Fibroblast of skin of back (primary cell): ENCODE measurements at regions not wholly inside any gene's neighbourhood (a gene's known extent, or its start where the extent isn't known, plus 50 kb on each side); places are given as distances from the start of the nearest gene placed in this dataset.
A peak's percentile ranks its signal among the peaks of the same experiment; 100 is the strongest.
"Not testable (repeated sequence)": the region's sequence is repeated elsewhere in the genome, so short reads cannot be mapped to it uniquely, and the experiment has no call there.

ENCODE experiments used
- DNase-seq: peaks from one replicate; pipeline ENCODE4 v3.0.0-alpha.2; 2013

DNA sequence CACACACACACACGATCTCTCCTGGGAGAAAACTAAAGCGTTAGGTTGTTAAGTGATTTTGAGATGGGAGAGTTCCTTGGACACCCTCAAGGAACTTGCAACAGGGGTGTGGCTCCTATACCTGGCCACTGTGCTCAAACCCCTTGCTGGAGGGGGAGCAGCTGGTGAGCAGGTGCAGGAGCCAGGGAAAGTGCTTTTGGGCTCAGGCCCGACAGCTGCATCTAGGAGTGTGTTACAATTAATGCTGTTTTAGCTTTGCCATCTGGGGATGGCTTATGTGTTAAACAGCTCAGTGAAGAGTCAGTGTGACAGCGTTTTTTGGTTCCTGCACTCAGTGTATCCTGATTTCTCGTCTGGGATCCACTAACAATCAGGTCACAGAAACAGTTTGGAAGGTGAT, 510.8 kb downstream of the TRIB2 start:
- no peak for DNase-seq

- peak; percentile 6 for DNase-seq
Measured at GRCh38 chr2:13230221-13230620, 513.5 kb downstream of the TRIB2 start.

GRCh38 chr2:13240061-13240460, 523.3 kb downstream of the TRIB2 start:
- DNase-seq, result no peak

DNA sequence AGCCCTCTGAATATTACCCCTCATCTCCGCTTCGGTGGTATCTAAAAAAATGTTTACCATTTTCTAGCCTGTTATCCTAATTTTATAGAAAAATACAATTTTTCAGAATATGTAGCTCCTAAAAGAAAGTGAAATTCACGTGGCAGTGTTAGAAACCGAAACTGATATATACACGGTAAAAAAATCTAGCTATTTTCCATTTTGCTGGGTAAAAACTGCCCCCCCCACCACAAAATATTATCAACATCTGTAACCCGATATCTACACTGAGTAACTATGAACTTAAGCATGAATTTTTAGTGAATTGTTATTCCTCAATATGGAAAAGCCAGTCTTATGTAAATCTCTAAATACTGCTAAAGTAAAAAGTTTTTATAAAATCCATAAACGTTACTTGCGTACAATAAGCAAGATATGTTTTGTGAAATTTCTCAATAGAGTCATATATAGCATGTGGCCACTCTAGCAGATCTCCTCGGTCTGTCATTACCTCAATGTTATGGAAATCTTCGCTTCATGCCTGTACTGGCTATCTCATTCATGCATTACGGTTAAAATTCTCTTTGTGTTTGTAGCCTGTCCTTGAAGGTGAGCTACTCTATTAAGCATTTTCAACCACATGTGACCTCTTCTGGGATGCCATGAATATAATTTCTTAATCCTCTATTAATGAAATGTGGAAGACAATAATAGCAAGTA, 524.2 kb downstream of the TRIB2 start:
- no peak for DNase-seq

GRCh38 chr2:13252615-13253014, 535.9 kb downstream of the TRIB2 start:
- no peak for DNase-seq

GRCh38 chr2:13255485-13255884, 538.7 kb downstream of the TRIB2 start:
- no peak for DNase-seq

DNA sequence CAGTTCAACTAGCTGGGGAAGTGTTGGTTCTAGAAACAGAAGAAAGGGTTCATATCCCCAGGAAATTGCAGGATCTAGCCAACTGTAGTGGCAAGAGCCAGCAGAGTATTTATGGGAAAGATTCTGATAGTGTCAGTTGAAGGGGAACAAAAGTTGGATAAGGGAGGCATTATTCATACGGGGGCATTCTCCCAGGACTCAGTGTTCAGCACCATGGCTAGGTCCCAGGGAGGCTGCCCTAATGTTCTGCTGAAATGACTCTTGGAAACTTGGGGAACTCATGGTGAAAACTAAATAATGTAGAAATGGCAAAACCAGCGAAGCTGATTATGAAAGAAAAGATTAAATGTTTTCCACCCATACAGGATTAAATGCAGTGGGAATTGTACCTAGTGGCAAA, 543.7 kb downstream of the TRIB2 start:
- DNase-seq, result no peak

- no peak for DNase-seq
Measured at GRCh38 chr2:13266166-13266565, 549.4 kb downstream of the TRIB2 start.

DNA sequence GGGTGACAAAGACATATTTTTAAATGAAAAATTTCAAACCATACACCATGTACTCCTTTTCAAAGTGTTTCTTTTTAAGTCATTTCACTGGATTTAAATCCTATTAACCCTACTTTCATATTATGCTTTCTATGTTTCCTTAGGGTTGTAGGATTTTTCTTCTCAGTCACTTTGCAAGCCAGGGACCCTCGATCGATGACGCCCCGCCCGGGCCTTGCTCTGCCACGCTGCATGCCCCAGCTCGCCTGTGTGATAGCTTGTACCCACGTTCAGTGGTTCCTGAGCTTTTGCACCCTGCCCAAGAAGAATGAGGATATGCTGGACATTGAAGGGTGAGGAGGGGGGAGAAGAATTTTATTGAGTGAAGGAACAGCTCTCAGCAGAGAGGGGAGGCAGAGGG, 568.0 kb downstream of the TRIB2 start:
- no peak for DNase-seq

DNA sequence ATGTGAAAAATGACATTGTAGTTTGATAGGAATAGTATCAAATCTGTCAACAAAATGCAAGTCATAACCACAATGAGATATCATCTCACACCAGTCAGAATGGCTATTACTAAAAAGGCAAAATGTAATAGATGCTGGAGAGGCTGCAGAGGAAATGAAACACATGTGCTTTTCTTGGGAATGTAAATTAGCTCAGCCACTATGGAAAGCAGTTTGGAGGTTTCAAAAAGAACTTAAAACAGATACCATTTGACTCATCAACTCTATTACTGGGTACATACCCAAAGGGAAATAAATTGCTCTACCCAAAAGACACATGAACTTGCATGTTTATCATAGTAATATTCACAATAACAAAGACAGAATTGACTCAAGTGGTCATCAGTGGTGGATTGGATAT, 572.6 kb downstream of the TRIB2 start:
- no peak for DNase-seq

GRCh38 chr2:13308478-13308805, 591.7 kb downstream of the TRIB2 start:
- not testable (repeated sequence) for DNase-seq

- DNase-seq, result no peak
Measured at GRCh38 chr2:13308989-13309388, 592.3 kb downstream of the TRIB2 start.

DNA sequence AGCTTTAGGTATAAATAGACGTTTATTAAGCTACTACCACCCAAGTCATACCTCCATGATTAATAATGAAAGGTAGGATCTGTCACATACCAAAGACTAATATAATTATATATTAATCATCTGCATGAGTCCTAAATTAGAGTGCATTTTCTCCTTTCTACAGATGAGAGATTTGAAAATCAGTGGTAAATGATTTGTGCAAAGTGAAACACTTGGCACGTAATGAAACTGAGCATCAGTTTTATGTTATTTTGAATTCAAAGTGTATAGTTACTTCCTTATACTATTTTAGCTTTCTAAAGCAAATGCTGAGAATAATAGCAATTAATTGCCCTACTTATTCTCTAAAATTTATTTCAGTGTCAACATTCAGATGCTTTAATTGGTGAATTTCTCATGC, 615.3 kb downstream of the TRIB2 start:
- DNase-seq, result no peak

DNA sequence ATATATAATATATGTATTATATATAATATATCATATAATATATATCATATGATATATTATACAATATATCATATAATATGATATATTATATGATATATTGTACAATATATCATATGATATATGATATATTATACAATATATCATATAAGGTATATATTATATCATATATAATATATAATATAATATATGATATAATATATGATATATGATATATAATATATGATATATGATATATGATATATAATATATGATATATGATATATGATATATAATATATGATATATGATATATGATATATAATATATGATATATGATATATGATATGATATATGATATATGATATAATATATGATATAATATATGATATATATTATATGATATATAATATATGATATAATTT, 617.3 kb downstream of the TRIB2 start:
- DNase-seq, result not testable (repeated sequence)

GRCh38 chr2:13334545-13334944, 617.8 kb downstream of the TRIB2 start:
- no peak for DNase-seq

GRCh38 chr2:13335862-13336535, 619.3 kb downstream of the TRIB2 start:
- DNase-seq, result no peak

GRCh38 chr2:13351068-13351467, 634.3 kb downstream of the TRIB2 start:
- no peak for DNase-seq

GRCh38 chr2:13353083-13353482, 636.3 kb downstream of the TRIB2 start:
- no peak for DNase-seq

DNA sequence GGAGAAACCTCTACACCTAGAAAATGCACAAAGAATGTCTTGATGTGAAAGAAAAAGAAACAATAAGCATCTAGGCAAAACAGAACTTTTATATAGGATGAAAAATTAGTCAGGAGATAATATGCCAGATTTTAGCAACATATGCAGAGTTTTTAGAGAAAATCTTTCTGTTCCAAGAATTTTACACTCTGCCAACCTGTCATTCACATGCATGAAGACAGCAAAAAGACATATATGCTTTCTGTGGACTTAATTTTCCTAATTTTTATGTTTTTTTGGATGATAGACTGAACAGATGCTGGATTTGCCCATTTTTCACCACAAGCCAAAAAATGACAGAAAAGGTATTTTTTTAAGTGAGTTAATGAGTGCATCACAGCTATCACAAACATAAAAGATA, 637.3 kb downstream of the TRIB2 start:
- no peak for DNase-seq

DNA sequence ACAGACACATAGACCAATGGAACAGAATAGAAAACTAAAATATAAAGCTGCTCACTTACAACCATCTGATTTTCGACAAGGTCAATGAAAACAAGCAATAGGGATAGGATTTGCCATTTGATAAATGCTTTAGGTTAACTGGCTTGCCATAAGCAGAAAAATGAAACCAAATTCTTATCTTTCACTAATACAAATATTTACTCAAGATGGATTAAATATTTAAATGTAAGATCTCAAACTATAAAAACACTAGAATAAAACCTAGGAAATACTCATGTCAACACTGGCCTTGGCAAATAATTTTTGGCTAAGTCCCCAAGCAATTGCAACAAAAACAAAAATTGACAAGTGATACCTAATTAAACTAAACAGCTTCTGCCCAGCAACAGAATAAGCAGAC, 665.2 kb downstream of the TRIB2 start:
- DNase-seq, result not testable (repeated sequence)

- not testable (repeated sequence) for DNase-seq
Measured at GRCh38 chr2:13389172-13389571, 672.4 kb downstream of the TRIB2 start.

DNA sequence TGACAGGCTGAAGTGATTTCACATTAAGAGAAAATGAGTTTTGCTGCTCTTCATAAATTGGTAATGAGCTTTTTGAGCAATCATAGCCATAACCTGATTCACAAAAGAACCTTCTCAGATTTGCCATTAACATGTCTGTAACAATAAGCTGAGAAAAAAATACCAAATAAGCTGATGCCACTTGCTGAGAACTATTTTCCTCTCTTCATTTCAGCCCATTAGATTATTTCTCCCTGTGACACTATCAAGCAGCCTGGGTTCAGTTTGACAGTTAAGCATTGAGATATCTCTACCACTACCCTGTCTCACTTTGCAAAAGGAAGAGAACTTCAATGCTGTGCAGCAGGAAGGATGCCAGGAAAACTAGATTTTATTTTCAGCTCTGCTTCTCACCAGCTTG, 673.9 kb downstream of the TRIB2 start:
- DNase-seq, result no peak

DNA sequence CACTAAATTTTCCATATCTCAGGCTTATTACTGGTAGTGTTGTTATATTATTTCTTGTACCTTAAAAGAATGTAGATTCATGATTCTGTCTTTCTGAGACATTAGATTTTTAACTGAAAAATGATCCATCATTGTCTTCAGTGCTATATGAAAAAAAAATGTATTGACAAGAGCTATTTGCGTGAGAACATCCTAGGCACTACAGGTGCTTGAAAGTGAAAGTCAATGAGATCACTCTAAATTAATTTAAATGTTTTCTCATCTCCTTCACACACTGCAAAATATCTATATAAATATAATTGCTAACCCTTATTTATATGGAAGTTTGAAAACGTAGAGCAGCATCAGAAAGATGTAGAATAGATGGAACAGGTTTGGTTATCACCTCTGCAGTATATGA, 684.6 kb downstream of the TRIB2 start:
- no peak for DNase-seq

- DNase-seq, result no peak
Measured at GRCh38 chr2:13413989-13414388, 697.3 kb downstream of the TRIB2 start.

DNA sequence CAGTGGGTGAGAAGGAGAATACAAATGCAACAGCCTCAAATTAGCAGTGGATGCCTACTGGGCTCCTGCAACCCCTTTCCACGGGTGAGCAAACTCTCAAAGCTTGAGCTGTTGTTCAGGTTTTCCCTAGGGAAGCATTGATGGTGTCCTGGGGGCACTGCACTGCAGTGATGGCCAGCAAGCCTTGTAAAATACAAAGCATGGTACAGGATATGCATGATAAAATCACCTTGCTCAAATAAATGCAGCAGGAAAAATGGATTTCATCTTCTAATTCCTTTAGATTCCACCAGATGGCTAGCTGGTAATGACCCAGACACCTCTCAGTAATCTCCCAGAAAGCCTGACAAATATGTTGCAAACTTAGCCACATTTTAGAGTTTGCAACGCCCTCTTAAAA, 698.2 kb downstream of the TRIB2 start:
- no peak for DNase-seq
